H1 (cell line): ENCODE measurements at regions not wholly inside any gene's neighbourhood (a gene's known extent, or its start where the extent isn't known, plus 50 kb on each side); places are given as distances from the start of the nearest gene placed in this dataset.

Source experiments
- CTCF ChIA-PET: fragments of 300-600 bp; sonication (Branson Sonifier 250); formaldehyde crosslinking; loops from one replicate; lab custom pipeline; 2021; ENCODE audit not compliant: partially characterized antibody; lab: Charles Lee
- POLR2A ChIA-PET: fragments of 300-600 bp; sonication (Branson Sonifier 250); formaldehyde crosslinking; loops from one replicate; lab custom pipeline; 2021; ENCODE audit warnings: inconsistent platforms; ENCODE audit not compliant: partially characterized antibody; lab: Charles Lee
- DNase-seq, 2 experiments: peaks; one replicate each; pipeline versions ENCODE4 v3.0.0 to v3.0.0-alpha.2; 2010 to 2022; ENCODE audit warnings: low spot score in 2 of 2, low read depth in 1 of 2, mixed read lengths in 1 of 2
- FAIRE-seq: peaks from 2 replicates; lab custom pipeline; 2011; peaks lifted over from hg19 to GRCh38; lab: Jason Lieb, UNC
- H2AFZ ChIP-seq: 2 replicates; pipeline ENCODE4 v1.8.1; 2012; ENCODE audit warnings: low read length, inconsistent platforms
- H2AK5ac ChIP-seq: 2 replicates; pipeline ENCODE4 v1.6.1; 2013; ENCODE audit warnings: low read depth, low read length
- H2BK120ac ChIP-seq: replicated peaks from 2 replicates; pipeline ENCODE3; 2013; ENCODE audit warnings: low read depth, low read length, inconsistent platforms
- H2BK12ac ChIP-seq: 2 replicates; pipeline ENCODE4 v1.6.1; 2013; ENCODE audit warnings: low read depth, low read length
- H2BK15ac ChIP-seq: 2 replicates; pipeline ENCODE4 v1.6.1; 2013; ENCODE audit warnings: low read length
- H2BK20ac ChIP-seq: 2 replicates; pipeline ENCODE4 v1.6.1; 2013; ENCODE audit warnings: low read length
- H2BK5ac ChIP-seq: 2 replicates; pipeline ENCODE4 v1.6.1; 2013; ENCODE audit warnings: low read depth, low read length
- H3K14ac ChIP-seq: 2 replicates; pipeline ENCODE4 v1.6.1; 2013; ENCODE audit warnings: inconsistent platforms; ENCODE audit not compliant: insufficient read length
- H3K18ac ChIP-seq: 2 replicates; pipeline ENCODE4 v1.6.1; 2013; ENCODE audit warnings: low read length; ENCODE audit errors: extremely low read depth
- H3K23ac ChIP-seq: 2 replicates; pipeline ENCODE4 v1.6.1; 2013; ENCODE audit warnings: inconsistent platforms; ENCODE audit not compliant: insufficient read length
- H3K23me2 ChIP-seq: 2 replicates; pipeline ENCODE4 v1.6.1; 2013; ENCODE audit warnings: low read depth, low read length
- H3K27ac ChIP-seq: 2 replicates; pipeline ENCODE4 v1.6.1; 2011; ENCODE audit warnings: low read depth, low read length, inconsistent platforms
- H3K27me3 ChIP-seq, 4 experiments: replicated peaks in 1 of 4; 1 replicate in 1 of 4; 2 replicates in 3 of 4; pipeline versions ENCODE4 v1.6.1 to v1.8.1; 2011 to 2013; ENCODE audit warnings: low read length in 3 of 4, mild to moderate bottlenecking in 3 of 4, inconsistent platforms in 2 of 4, mixed read lengths in 2 of 4, moderate library complexity in 1 of 4; ENCODE audit not compliant: control insufficient read depth in 3 of 4, insufficient read depth in 3 of 4; ENCODE audit errors: extremely low read depth in 1 of 4
- H3K36me3 ChIP-seq, 4 experiments: 2 replicates each; pipeline versions ENCODE4 v1.6.1 to v1.8.1; 2011 to 2013; ENCODE audit warnings: mild to moderate bottlenecking in 4 of 4, low read length in 3 of 4, moderate library complexity in 2 of 4, control low read depth in 1 of 4, inconsistent platforms in 1 of 4; ENCODE audit not compliant: insufficient read depth in 4 of 4, control insufficient read depth in 2 of 4
- H3K4ac ChIP-seq: replicated peaks from 2 replicates; pipeline ENCODE3; 2013; ENCODE audit warnings: low read length, low read depth, mixed read lengths, inconsistent platforms; ENCODE audit not compliant: insufficient read length
- H3K4me1 ChIP-seq, 4 experiments: replicated peaks in 1 of 4; 1 replicate in 1 of 4; 2 replicates in 3 of 4; pipeline versions ENCODE4 v1.6.1 to v1.8.1; 2011 to 2013; ENCODE audit warnings: low read length in 3 of 4, inconsistent platforms in 2 of 4, mixed read lengths in 1 of 4; ENCODE audit not compliant: insufficient read depth in 4 of 4, control insufficient read depth in 3 of 4
- H3K4me2 ChIP-seq, 2 experiments: 2 replicates each; pipeline versions ENCODE4 v1.6.1 to v1.8.1; 2011 to 2013; ENCODE audit warnings: low read depth in 2 of 2, low read length in 2 of 2, control low read depth in 1 of 2, inconsistent platforms in 1 of 2, mild to moderate bottlenecking in 1 of 2; ENCODE audit not compliant: insufficient read depth in 1 of 2
- H3K4me3 ChIP-seq, 4 experiments: fragments of 200-600, 300-600 bp in 1 of 4; sonication (generic), shearing (Covaris generic), sonication (Bioruptor Twin) in 1 of 4; 2 replicates each; pipeline versions ENCODE4 v1.5.1 to v1.8.1; 2011 to 2016; ENCODE audit warnings: low read length in 4 of 4, low read depth in 3 of 4, control low read depth in 2 of 4, inconsistent platforms in 2 of 4, mild to moderate bottlenecking in 2 of 4, mixed read lengths in 1 of 4, moderate library complexity in 1 of 4; ENCODE audit not compliant: insufficient read depth in 2 of 4; ENCODE audit errors: extremely low read depth in 1 of 4
- H3K56ac ChIP-seq: replicated peaks from 2 replicates; pipeline ENCODE3; 2013; ENCODE audit warnings: low read depth, mild to moderate bottlenecking, mixed read lengths, low read length, inconsistent platforms; ENCODE audit not compliant: insufficient read length
- H3K79me1 ChIP-seq: 2 replicates; pipeline ENCODE4 v1.6.1; 2013; ENCODE audit warnings: low read depth, low read length, control low read depth
- H3K79me2 ChIP-seq, 2 experiments: 2 replicates each; pipeline versions ENCODE4 v1.6.1 to v1.8.1; 2012 to 2013; ENCODE audit warnings: low read length in 2 of 2, mild to moderate bottlenecking in 2 of 2, inconsistent platforms in 1 of 2; ENCODE audit not compliant: insufficient read depth in 2 of 2, control insufficient read depth in 1 of 2
- H3K9ac ChIP-seq, 4 experiments: replicated peaks in 1 of 4; 1 replicate in 1 of 4; 2 replicates in 3 of 4; pipeline versions ENCODE4 v1.6.1 to v1.8.1; 2011 to 2013; ENCODE audit warnings: low read depth in 3 of 4, low read length in 3 of 4, control low read depth in 2 of 4, mild to moderate bottlenecking in 2 of 4, moderate library complexity in 2 of 4, inconsistent platforms in 1 of 4; ENCODE audit errors: extremely low read depth in 1 of 4
- H3K9me3 ChIP-seq, 2 experiments: 2 replicates each; pipeline versions ENCODE4 v1.6.1 to v1.8.1; 2012 to 2013; ENCODE audit warnings: mild to moderate bottlenecking in 2 of 2, moderate library complexity in 2 of 2, control low read depth in 1 of 2, inconsistent platforms in 1 of 2, low read depth in 1 of 2, low read length in 1 of 2, mixed read lengths in 1 of 2; ENCODE audit not compliant: insufficient read depth in 2 of 2
- H4K20me1 ChIP-seq, 2 experiments: replicated peaks in 1 of 2; 2 replicates each; pipeline versions ENCODE3 to v1.8.1; 2011 to 2013; ENCODE audit warnings: inconsistent platforms in 2 of 2, low read length in 2 of 2, mild to moderate bottlenecking in 1 of 2; ENCODE audit not compliant: insufficient read depth in 2 of 2, control insufficient read depth in 1 of 2
- H4K5ac ChIP-seq: 2 replicates; pipeline ENCODE4 v1.6.1; 2013; ENCODE audit warnings: low read length, low read depth, mixed read lengths, inconsistent platforms; ENCODE audit not compliant: insufficient read length
- H4K8ac ChIP-seq: 2 replicates; pipeline ENCODE4 v1.8.0; 2013; ENCODE audit warnings: mild to moderate bottlenecking, moderate library complexity, low read length, inconsistent platforms; ENCODE audit not compliant: insufficient read depth; ENCODE audit errors: extremely low read depth
- H4K91ac ChIP-seq: replicated peaks from 2 replicates; pipeline ENCODE3; 2013; ENCODE audit warnings: low read length, mixed read lengths, inconsistent platforms; ENCODE audit not compliant: insufficient read length
- CHD1 ChIP-seq: IDR thresholded peaks from 2 replicates; pipeline ENCODE4 v1.6.1; 2012; ENCODE audit warnings: low read depth, low read length, improper control_type of control experiment
- EP300 ChIP-seq, 2 experiments: IDR thresholded peaks; 1 replicate in 1 of 2; 2 replicates in 1 of 2; pipeline ENCODE4 v1.6.1; 2011 to 2012; ENCODE audit warnings: low read depth in 2 of 2, low read length in 2 of 2, mild to moderate bottlenecking in 2 of 2, borderline replicate concordance in 1 of 2, inconsistent platforms in 1 of 2, moderate library complexity in 1 of 2
- FOSL1 ChIP-seq: IDR thresholded peaks from 2 replicates; pipeline ENCODE4 v1.6.1; 2011; ENCODE audit warnings: mild to moderate bottlenecking, low read depth, low read length, moderate library complexity; ENCODE audit not compliant: insufficient read depth
- HDAC2 ChIP-seq, 2 experiments: fragments of 300-600 bp in 1 of 2; sonication (generic) in 1 of 2; IDR thresholded peaks; 2 replicates each; pipeline ENCODE4 v1.6.1; 2011 to 2012; ENCODE audit warnings: low read depth in 2 of 2, low read length in 2 of 2, mild to moderate bottlenecking in 2 of 2, moderate library complexity in 2 of 2, borderline replicate concordance in 1 of 2, inconsistent platforms in 1 of 2
- HDAC6 ChIP-seq: IDR thresholded peaks from one replicate; pipeline ENCODE4 v1.7.1; 2012; ENCODE audit warnings: low read depth, mild to moderate bottlenecking, inconsistent platforms, low read length, moderate library complexity
- KDM1A ChIP-seq: fragments of 200-600, 300-600 bp; sonication (generic); IDR thresholded peaks from 2 replicates; pipeline ENCODE4 v1.7.1; 2016; ENCODE audit warnings: mild to moderate bottlenecking, low read length, borderline replicate concordance
- MAFK ChIP-seq: IDR thresholded peaks from 2 replicates; pipeline ENCODE4 v1.6.1; 2012; ENCODE audit warnings: low read depth, mild to moderate bottlenecking, improper control_type of control experiment, low read length
- RAD21 ChIP-seq, 2 experiments: IDR thresholded peaks in 1 of 2; conservative IDR thresholded peaks in 1 of 2; 2 replicates each; pipeline ENCODE4 v1.6.1; 2011; ENCODE audit warnings: low read depth in 2 of 2, low read length in 2 of 2, improper control_type of control experiment in 1 of 2, inconsistent platforms in 1 of 2, mild to moderate bottlenecking in 1 of 2, moderate library complexity in 1 of 2
- RNF2 ChIP-seq: fragments of 200-900, 300-1000 bp; sonication (generic); IDR thresholded peaks from 2 replicates; pipeline ENCODE4 v1.7.1; 2016; ENCODE audit warnings: borderline replicate concordance, low read depth, mild to moderate bottlenecking, antibody characterized with exemption, low read length; ENCODE audit not compliant: poor library complexity, severe bottlenecking; ENCODE audit errors: missing control alignments
- SIX5 ChIP-seq: IDR thresholded peaks from 2 replicates; pipeline ENCODE4 v1.6.1; 2011; ENCODE audit warnings: mild to moderate bottlenecking, low read depth, low read length
- TAF1 ChIP-seq: IDR thresholded peaks from 2 replicates; pipeline ENCODE4 v1.6.1; 2011; ENCODE audit warnings: mild to moderate bottlenecking, low read depth, low read length
- TCF12 ChIP-seq: IDR thresholded peaks from 2 replicates; pipeline ENCODE4 v1.6.1; 2011; ENCODE audit warnings: low read depth, mild to moderate bottlenecking, low read length
- USF2 ChIP-seq: IDR thresholded peaks from 2 replicates; pipeline ENCODE4 v1.6.1; 2011; ENCODE audit warnings: low read length, improper control_type of control experiment
- WGBS, 2 experiments: shearing (Covaris generic) in 1 of 2; methylation state at CpG; one replicate each; pipeline versions ENCODE4 v1.1.6 to v1.1.7; 2013 to 2015; ENCODE audit warnings: low lambda C conversion rate in 2 of 2, mixed read lengths in 2 of 2, inconsistent platforms in 1 of 2, low coverage in 1 of 2, missing lambda C conversion rate in 1 of 2; ENCODE audit not compliant: insufficient replicate concordance in 2 of 2, insufficient coverage in 1 of 2, insufficient read length in 1 of 2; ENCODE audit errors: extremely low coverage in 1 of 2, missing lambda C conversion rate in 1 of 2; 5-methylcytosine and 5-hydroxymethylcytosine counted together

- 86% methylated on average over 3 of the region's 3 CpGs; no CpG with 5 or more reads in 1 of the 2 experiments for WGBS, 2 experiments
- FAIRE-seq, result no peak
- no peak for TF ChIP-seq TAF1
- no peak for TF ChIP-seq CHD1
- TF ChIP-seq KDM1A, result no peak
- TF ChIP-seq MAFK, result no peak
- no peak for TF ChIP-seq RNF2
- TF ChIP-seq EP300 (IDR thresholded peaks at IDR 0.05; ENCODE audit: borderline replicate concordance in 1 of 2, low read depth in 2 of 2, low read length in 2 of 2), result no peak
- no peak for TF ChIP-seq USF2
- no peak for TF ChIP-seq SIX5
- TF ChIP-seq TCF12, result no peak
- no peak for TF ChIP-seq HDAC2 (IDR thresholded peaks at IDR 0.05; ENCODE audit: borderline replicate concordance in 1 of 2, low read depth in 2 of 2, low read length in 2 of 2)
- TF ChIP-seq RAD21 (IDR thresholded peaks at IDR 0.05 in 1 of 2, conservative IDR thresholded peaks at IDR 0.05 in 1 of 2; ENCODE audit: low read depth in 2 of 2, low read length in 2 of 2), result no peak
- no peak for TF ChIP-seq FOSL1
- TF ChIP-seq HDAC6, result no peak
Observed at GRCh38 chr5:56594792-56595191, 220.6 kb upstream of the MAP3K1 start.

More at GRCh38 chr5:56594792-56595191, 220.6 kb upstream of the MAP3K1 start:
- no peak overlapping the region for H4K8ac ChIP-seq
- no peak overlapping the region for H3K27ac ChIP-seq
- H4K20me1 ChIP-seq, result no peaks in the 10 kb centered on the region
- H3K14ac ChIP-seq, result no peak overlapping the region
- H3K56ac ChIP-seq, result no peak overlapping the region
- no peak overlapping the region for H3K18ac ChIP-seq
- no peak overlapping the region for H4K91ac ChIP-seq
- ChIA-PET POLR2A (no interaction called here), CTCF (interaction anchor here (0.8 to 1.3 kb wide), 2 partner anchors 25 to 178 kb away, joined by 3 to 4 read pairs; no protein-coding TSS in a partner anchor)
- H3K27me3 ChIP-seq, result no peaks in the 10 kb centered on the region
- no peak overlapping the region for H4K5ac ChIP-seq
- H3K4ac ChIP-seq, result no peak overlapping the region
- H3K23ac ChIP-seq, result no peak overlapping the region
- no peak overlapping the region for H2AK5ac ChIP-seq
- no peaks in the 10 kb centered on the region for H3K4me1 ChIP-seq
- no peak overlapping the region for H3K9ac ChIP-seq
- H3K36me3 ChIP-seq, result no peaks in the 10 kb centered on the region
- no peak overlapping the region for H2BK12ac ChIP-seq
- H3K4me3 ChIP-seq, result no peak overlapping the region
- no peaks in the 10 kb centered on the region for H3K9me3 ChIP-seq
- no peak for DNase-seq
- no peak overlapping the region for H2BK20ac ChIP-seq
- H3K23me2 ChIP-seq, result no peaks in the 10 kb centered on the region
- H2BK5ac ChIP-seq, result no peak overlapping the region
- H2BK120ac ChIP-seq, result no peak overlapping the region
- H3K79me1 ChIP-seq, result no peaks in the 10 kb centered on the region
- no peaks in the 10 kb centered on the region for H3K79me2 ChIP-seq
- H2AFZ ChIP-seq, result no peak overlapping the region
- H2BK15ac ChIP-seq, result no peak overlapping the region
- H3K4me2 ChIP-seq, result no peak overlapping the region
